SK-N-SH treated with all-trans-retinoic acid at 6 μM for 48 hours (cell line): ENCODE measurements at regions not wholly inside any gene's neighbourhood (a gene's known extent, or its start where the extent isn't known, plus 50 kb on each side); places are given as distances from the start of the nearest gene placed in this dataset.
"Not testable (repeated sequence)": the region's sequence is repeated elsewhere in the genome, so short reads cannot be mapped to it uniquely, and the experiment has no call there.

Experiments used
- ATAC-seq: fragments of 200-7000 bp; cut with Tn5 transposase; 3 replicates; pipeline ENCODE4 v1.9.1; 2020; ENCODE audit warnings: mild to moderate bottlenecking, moderate library complexity
- ARNTL ChIP-seq: fragments of 450-650 bp; formaldehyde crosslinking; IDR thresholded peaks from 2 replicates; pipeline ENCODE4 v1.5.0; 2020; ENCODE audit warnings: low read depth, mild to moderate bottlenecking, moderate library complexity, borderline replicate concordance
- BACH2 ChIP-seq: fragments of 250-450 bp; sonication (Bioruptor Pico); IDR thresholded peaks from 2 replicates; pipeline ENCODE4 v1.9.0; 2021; ENCODE audit warnings: mild to moderate bottlenecking, borderline replicate concordance
- CSDC2 ChIP-seq: fragments of 250-450 bp; sonication (Bioruptor Pico); IDR thresholded peaks from 2 replicates; pipeline ENCODE4 v1.5.0; 2020; ENCODE audit warnings: mild to moderate bottlenecking, moderate library complexity
- ESRRG ChIP-seq: fragments of 250-450 bp; sonication (Bioruptor Pico); IDR thresholded peaks from 2 replicates; pipeline ENCODE4 v1.6.1; 2021; ENCODE audit warnings: mild to moderate bottlenecking
- GLIS3 ChIP-seq: fragments of 250-450 bp; sonication (Bioruptor Pico); IDR thresholded peaks from 2 replicates; pipeline ENCODE4 v1.5.0; 2020; ENCODE audit warnings: mild to moderate bottlenecking, moderate library complexity
- ISL1 ChIP-seq: fragments of 250-450 bp; sonication (Bioruptor Pico); IDR thresholded peaks from 2 replicates; pipeline ENCODE4 v2.1.2; 2022; ENCODE audit warnings: mild to moderate bottlenecking, moderate library complexity
- OSR1 ChIP-seq: fragments of 250-450 bp; sonication (Bioruptor Pico); IDR thresholded peaks from 2 replicates; pipeline ENCODE4 v1.8.0; 2022; ENCODE audit warnings: moderate library complexity, mild to moderate bottlenecking, inconsistent platforms
- PPARA ChIP-seq: fragments of 250-450 bp; sonication (Bioruptor Pico); IDR thresholded peaks from 2 replicates; pipeline ENCODE4 v1.5.0; 2020; ENCODE audit warnings: mild to moderate bottlenecking, borderline replicate concordance
- RARB ChIP-seq: fragments of 250-450 bp; sonication (Bioruptor Pico); IDR thresholded peaks from 2 replicates; pipeline ENCODE4 v1.8.0; 2021; ENCODE audit warnings: mild to moderate bottlenecking, moderate library complexity
- SNAI2 ChIP-seq: fragments of 250-450 bp; sonication (Bioruptor Pico); IDR thresholded peaks from 2 replicates; pipeline ENCODE4 v1.5.0; 2020; ENCODE audit warnings: mild to moderate bottlenecking, moderate library complexity
- TOX ChIP-seq: fragments of 250-450 bp; sonication (Bioruptor Pico); IDR thresholded peaks from 2 replicates; pipeline ENCODE4 v1.8.0; 2021; ENCODE audit warnings: mild to moderate bottlenecking, moderate library complexity, borderline replicate concordance
- ZC3H10 ChIP-seq: fragments of 250-450 bp; sonication (Bioruptor Pico); IDR thresholded peaks from 2 replicates; pipeline ENCODE4 v1.5.1; 2021; ENCODE audit warnings: mild to moderate bottlenecking, moderate library complexity
- ZFP3 ChIP-seq: fragments of 250-450 bp; sonication (Bioruptor Pico); IDR thresholded peaks from 2 replicates; pipeline ENCODE4 v1.5.0; 2020; ENCODE audit warnings: mild to moderate bottlenecking, moderate library complexity
- ZNF565 ChIP-seq: fragments of 450-650 bp; formaldehyde crosslinking; conservative IDR thresholded peaks from 2 replicates; pipeline ENCODE4 v1.5.0; 2020; ENCODE audit warnings: low read depth, mild to moderate bottlenecking, moderate library complexity
- ZNF70 ChIP-seq: fragments of 450-650 bp; formaldehyde crosslinking; IDR thresholded peaks from 2 replicates; pipeline ENCODE4 v1.5.0; 2020; ENCODE audit warnings: mild to moderate bottlenecking, moderate library complexity
- ZNF8 ChIP-seq: fragments of 450-650 bp; formaldehyde crosslinking; IDR thresholded peaks from 2 replicates; pipeline ENCODE4 v1.5.0; 2020; ENCODE audit warnings: mild to moderate bottlenecking, moderate library complexity
- TF ChIP-seq, protein P1 (sequence below): fragments of 250-450 bp; sonication (Bioruptor Pico); IDR thresholded peaks from 2 replicates; pipeline ENCODE4 v1.8.0; 2020; ENCODE audit warnings: mild to moderate bottlenecking, moderate library complexity, borderline replicate concordance
- TF ChIP-seq, protein P2 (sequence below): fragments of 250-450 bp; sonication (Bioruptor Pico); IDR thresholded peaks from 2 replicates; pipeline ENCODE4 v1.5.1; 2021; ENCODE audit warnings: mild to moderate bottlenecking, moderate library complexity
- TF ChIP-seq, protein P3 (sequence below): fragments of 250-450 bp; sonication (Bioruptor Pico); IDR thresholded peaks from 2 replicates; pipeline ENCODE4 v1.8.0; 2021; ENCODE audit warnings: low read depth, mild to moderate bottlenecking, moderate library complexity, borderline replicate concordance
- TF ChIP-seq, protein P4 (sequence below): fragments of 250-450 bp; sonication (Bioruptor Pico); IDR thresholded peaks from 2 replicates; pipeline ENCODE4 v1.5.0; 2020; ENCODE audit warnings: mild to moderate bottlenecking, moderate library complexity

DNA sequence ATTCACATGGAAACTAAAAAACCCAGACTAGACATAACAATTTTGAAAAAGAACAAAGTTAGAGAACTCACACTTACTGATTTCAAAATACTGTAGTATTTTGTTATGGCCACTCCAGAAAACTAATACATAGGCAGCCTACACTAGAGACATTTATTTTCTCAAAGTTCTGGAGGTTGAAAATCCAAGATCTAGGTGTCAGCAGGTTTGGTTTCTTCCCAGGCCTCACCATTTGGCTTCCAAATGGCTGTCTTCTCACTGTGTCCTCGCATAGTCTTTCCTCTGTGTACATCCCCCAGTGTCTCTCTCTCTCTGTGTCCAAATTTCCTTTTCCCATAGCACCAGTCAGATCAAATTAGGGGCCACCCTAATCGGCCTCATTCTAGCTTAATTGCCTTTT, 95.0 kb downstream of the NR4A2 start (continued):
- TF ChIP-seq, protein P1, sequence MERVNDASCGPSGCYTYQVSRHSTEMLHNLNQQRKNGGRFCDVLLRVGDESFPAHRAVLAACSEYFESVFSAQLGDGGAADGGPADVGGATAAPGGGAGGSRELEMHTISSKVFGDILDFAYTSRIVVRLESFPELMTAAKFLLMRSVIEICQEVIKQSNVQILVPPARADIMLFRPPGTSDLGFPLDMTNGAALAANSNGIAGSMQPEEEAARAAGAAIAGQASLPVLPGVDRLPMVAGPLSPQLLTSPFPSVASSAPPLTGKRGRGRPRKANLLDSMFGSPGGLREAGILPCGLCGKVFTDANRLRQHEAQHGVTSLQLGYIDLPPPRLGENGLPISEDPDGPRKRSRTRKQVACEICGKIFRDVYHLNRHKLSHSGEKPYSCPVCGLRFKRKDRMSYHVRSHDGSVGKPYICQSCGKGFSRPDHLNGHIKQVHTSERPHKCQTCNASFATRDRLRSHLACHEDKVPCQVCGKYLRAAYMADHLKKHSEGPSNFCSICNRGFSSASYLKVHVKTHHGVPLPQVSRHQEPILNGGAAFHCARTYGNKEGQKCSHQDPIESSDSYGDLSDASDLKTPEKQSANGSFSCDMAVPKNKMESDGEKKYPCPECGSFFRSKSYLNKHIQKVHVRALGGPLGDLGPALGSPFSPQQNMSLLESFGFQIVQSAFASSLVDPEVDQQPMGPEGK (CRISPR knock-in tag), result no peak
- TF ChIP-seq, protein P2, sequence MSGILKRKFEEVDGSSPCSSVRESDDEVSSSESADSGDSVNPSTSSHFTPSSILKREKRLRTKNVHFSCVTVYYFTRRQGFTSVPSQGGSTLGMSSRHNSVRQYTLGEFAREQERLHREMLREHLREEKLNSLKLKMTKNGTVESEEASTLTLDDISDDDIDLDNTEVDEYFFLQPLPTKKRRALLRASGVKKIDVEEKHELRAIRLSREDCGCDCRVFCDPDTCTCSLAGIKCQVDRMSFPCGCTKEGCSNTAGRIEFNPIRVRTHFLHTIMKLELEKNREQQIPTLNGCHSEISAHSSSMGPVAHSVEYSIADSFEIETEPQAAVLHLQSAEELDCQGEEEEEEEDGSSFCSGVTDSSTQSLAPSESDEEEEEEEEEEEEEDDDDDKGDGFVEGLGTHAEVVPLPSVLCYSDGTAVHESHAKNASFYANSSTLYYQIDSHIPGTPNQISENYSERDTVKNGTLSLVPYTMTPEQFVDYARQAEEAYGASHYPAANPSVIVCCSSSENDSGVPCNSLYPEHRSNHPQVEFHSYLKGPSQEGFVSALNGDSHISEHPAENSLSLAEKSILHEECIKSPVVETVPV (CRISPR knock-in tag), result no peak
- TF ChIP-seq ZNF565 (CRISPR knock-in tag) (no peak), OSR1 (CRISPR knock-in tag) (no peak), BACH2 (CRISPR knock-in tag) (no peak), PPARA (CRISPR knock-in tag) (no peak), ARNTL (CRISPR knock-in tag) (no peak)
- TF ChIP-seq, protein P3, sequence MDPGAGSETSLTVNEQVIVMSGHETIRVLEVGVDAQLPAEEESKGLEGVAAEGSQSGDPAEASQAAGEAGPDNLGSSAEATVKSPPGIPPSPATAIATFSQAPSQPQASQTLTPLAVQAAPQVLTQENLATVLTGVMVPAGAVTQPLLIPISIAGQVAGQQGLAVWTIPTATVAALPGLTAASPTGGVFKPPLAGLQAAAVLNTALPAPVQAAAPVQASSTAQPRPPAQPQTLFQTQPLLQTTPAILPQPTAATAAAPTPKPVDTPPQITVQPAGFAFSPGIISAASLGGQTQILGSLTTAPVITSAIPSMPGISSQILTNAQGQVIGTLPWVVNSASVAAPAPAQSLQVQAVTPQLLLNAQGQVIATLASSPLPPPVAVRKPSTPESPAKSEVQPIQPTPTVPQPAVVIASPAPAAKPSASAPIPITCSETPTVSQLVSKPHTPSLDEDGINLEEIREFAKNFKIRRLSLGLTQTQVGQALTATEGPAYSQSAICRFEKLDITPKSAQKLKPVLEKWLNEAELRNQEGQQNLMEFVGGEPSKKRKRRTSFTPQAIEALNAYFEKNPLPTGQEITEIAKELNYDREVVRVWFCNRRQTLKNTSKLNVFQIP (CRISPR knock-in tag), result no peak
- TF ChIP-seq, all 23 proteins: peak for 0

DNA sequence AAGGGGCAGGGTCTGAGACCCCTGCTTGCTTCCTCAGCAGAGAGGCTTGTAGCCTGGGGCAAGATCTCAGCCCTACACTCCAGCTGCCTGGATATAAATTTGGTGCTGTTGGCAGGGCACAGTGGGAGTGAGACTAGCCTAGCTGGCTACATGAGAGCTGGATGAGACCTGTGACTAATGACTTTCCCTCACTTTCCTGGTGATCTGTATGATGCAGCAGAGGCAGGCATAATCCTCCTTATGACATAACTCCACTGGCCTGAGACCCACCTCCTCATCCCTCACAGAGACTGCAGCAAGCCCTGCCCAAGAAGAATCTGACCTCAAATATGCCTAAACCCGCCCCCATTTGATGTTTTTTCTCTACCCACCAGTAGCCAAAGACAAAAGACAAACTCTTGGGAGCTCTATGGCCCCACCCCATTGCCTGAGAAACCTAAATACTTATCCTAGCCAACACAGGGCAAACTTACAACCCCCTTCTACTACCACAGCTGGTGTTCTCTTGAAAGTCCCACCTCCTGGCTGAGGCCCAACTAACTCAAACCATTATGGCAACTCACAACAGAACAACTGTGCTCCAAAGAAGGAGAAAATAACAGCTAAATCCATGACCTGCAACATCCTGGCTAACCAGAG, 102.7 kb downstream of the NR4A2 start:
- ATAC-seq, result no peak
- TF ChIP-seq BACH2 (CRISPR knock-in tag) (no peak), GLIS3 (CRISPR knock-in tag) (no peak), ZNF70 (CRISPR knock-in tag) (no peak), TOX (CRISPR knock-in tag) (no peak), ARNTL (CRISPR knock-in tag) (no peak), CSDC2 (no peak), ZNF8 (CRISPR knock-in tag) (no peak), ESRRG (CRISPR knock-in tag) (no peak)
- TF ChIP-seq, protein P3 (CRISPR knock-in tag), result no peak

DNA sequence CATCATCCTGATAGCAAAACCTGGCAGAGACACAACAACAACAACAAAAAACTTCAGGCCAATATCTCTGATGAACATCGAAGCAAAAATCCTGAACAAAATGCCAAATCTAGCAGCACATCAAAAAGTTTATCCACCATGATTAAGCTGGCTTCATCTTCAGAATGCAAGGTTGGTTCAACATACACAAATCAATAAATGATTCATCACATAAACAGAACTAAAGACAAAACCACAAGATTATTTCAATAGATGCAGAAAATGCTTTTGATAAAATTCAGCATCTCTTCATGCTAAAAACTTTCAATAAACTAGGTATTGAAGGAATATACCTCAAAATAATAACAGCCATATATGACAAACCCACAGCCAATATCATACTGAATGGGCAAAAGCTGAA, 109.2 kb downstream of the NR4A2 start:
- not testable (repeated sequence) for ATAC-seq

DNA sequence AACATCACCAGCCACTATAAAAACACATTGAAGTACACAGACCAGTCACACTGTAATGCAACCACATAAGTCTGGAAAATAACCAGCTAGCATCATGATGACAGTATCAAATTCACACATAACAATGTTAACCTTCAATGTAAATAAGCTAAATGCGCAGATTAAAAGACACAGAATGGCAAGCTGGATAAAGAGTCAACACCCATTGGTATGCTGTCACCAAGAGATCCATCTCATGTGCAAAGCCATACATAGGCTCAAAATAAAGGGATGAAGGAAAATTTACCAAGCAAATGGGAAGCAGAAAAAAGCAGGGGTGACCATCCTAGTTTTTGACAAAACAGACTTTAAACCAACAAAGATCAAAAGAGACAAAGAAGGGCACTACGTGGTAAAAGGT, 110.8 kb downstream of the NR4A2 start:
- TF ChIP-seq ESRRG (CRISPR knock-in tag) (no peak), GLIS3 (CRISPR knock-in tag) (no peak), ISL1 (CRISPR knock-in tag) (no peak), ZNF70 (CRISPR knock-in tag) (no peak), ZC3H10 (CRISPR knock-in tag) (no peak), RARB (CRISPR knock-in tag) (no peak), SNAI2 (CRISPR knock-in tag) (no peak), ZFP3 (CRISPR knock-in tag) (no peak)
- TF ChIP-seq, protein P2 (CRISPR knock-in tag), result no peak
- TF ChIP-seq, protein P4, sequence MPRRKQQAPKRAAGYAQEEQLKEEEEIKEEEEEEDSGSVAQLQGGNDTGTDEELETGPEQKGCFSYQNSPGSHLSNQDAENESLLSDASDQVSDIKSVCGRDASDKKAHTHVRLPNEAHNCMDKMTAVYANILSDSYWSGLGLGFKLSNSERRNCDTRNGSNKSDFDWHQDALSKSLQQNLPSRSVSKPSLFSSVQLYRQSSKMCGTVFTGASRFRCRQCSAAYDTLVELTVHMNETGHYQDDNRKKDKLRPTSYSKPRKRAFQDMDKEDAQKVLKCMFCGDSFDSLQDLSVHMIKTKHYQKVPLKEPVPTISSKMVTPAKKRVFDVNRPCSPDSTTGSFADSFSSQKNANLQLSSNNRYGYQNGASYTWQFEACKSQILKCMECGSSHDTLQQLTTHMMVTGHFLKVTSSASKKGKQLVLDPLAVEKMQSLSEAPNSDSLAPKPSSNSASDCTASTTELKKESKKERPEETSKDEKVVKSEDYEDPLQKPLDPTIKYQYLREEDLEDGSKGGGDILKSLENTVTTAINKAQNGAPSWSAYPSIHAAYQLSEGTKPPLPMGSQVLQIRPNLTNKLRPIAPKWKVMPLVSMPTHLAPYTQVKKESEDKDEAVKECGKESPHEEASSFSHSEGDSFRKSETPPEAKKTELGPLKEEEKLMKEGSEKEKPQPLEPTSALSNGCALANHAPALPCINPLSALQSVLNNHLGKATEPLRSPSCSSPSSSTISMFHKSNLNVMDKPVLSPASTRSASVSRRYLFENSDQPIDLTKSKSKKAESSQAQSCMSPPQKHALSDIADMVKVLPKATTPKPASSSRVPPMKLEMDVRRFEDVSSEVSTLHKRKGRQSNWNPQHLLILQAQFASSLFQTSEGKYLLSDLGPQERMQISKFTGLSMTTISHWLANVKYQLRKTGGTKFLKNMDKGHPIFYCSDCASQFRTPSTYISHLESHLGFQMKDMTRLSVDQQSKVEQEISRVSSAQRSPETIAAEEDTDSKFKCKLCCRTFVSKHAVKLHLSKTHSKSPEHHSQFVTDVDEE (CRISPR knock-in tag), result no peak
- TF ChIP-seq, protein P3 (CRISPR knock-in tag), result no peak
- no peak for ATAC-seq
